Activated CD8-positive, alpha-beta T cell treated with anti-CD3 and anti-CD28 coated beads for 36 hours (primary cell): ENCODE measurements at regions not wholly inside any gene's neighbourhood (a gene's known extent, or its start where the extent isn't known, plus 50 kb on each side); places are given as distances from the start of the nearest gene placed in this dataset.
"Not testable (repeated sequence)": the region's sequence is repeated elsewhere in the genome, so short reads cannot be mapped to it uniquely, and the experiment has no call there.

Experiments
- ATAC-seq: fragments of 200-7000 bp; cut with Tn5 transposase; one replicate; pipeline ENCODE4 v1.10.0; 2021; ENCODE audit warnings: mild to moderate bottlenecking, moderate library complexity
- CTCF ChIA-PET: fragments of 350-600 bp; sonication (Branson Sonifier 250); formaldehyde crosslinking; loops from one replicate; lab custom pipeline; 2021; ENCODE audit warnings: antibody characterized with exemption; lab: Charles Lee
- POLR2A ChIA-PET: fragments of 350-600 bp; sonication (Branson Sonifier 250); formaldehyde crosslinking; loops from one replicate; lab custom pipeline; 2021; ENCODE audit warnings: antibody characterized with exemption; lab: Charles Lee
- DNase-seq: peaks from one replicate; pipeline ENCODE4 v3.0.0-alpha.2; 2020
- H3K27ac Mint-ChIP-seq: one replicate; pipeline ENCODE4 v1.8.0; 2021; ENCODE audit warnings: mild to moderate bottlenecking, mixed read lengths
- H3K27me3 Mint-ChIP-seq: one replicate; pipeline ENCODE4 v1.8.0; 2021; ENCODE audit warnings: mixed read lengths
- H3K36me3 Mint-ChIP-seq: one replicate; pipeline ENCODE4 v1.8.0; 2021; ENCODE audit warnings: low read depth, mixed read lengths
- H3K4me1 Mint-ChIP-seq: one replicate; pipeline ENCODE4 v1.8.0; 2021; ENCODE audit warnings: low read depth, mixed read lengths
- H3K4me3 Mint-ChIP-seq: one replicate; pipeline ENCODE4 v1.8.0; 2021; ENCODE audit warnings: mild to moderate bottlenecking, moderate library complexity, mixed read lengths
- H3K9me3 Mint-ChIP-seq: one replicate; pipeline ENCODE4 v1.8.0; 2021; ENCODE audit warnings: mixed read lengths
- intact Hi-C: fragments of 100-400 bp; cut with micrococcal nuclease; formaldehyde crosslinking; loops from one replicate; pipeline ENCODE4 v1.10.0; 2022
- TF ChIP-seq, protein P1 (sequence below): fragments of 200-600 bp; IDR thresholded peaks from one replicate; pipeline ENCODE4 v1.8.0; 2022; ENCODE audit warnings: antibody characterized with exemption, mild to moderate bottlenecking

DNA sequence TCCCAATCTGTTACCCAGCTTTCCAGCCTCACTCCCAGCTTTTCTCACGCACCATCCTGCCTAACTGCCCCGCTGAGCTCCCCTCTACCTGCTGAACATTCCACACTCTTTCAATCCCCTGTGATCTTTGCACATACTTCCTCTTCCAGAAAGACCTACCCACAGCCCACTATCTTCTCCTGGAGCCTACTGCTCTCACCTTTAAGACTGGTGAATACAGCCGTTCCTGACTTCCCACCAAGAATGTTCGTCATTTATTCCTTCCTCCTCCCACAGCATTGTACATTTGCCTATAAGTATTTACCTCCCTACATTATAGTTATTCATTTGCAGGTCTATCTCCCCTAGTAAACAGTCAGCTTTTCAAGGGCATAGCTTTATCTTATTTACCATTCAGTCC is 61.9 kb upstream of the MBOAT1 start:
- Mint-ChIP-seq H3K27me3 (peaks cover 8% of the 10 kb centered on the region), H3K4me3 (no peak overlapping the region), H3K36me3 (no peaks in the 10 kb centered on the region), H3K4me1 (no peaks in the 10 kb centered on the region), H3K9me3 (no peaks in the 10 kb centered on the region), H3K27ac (no peak overlapping the region)
- DNase-seq (no peak), ATAC-seq (no peak)
- ChIA-PET CTCF (no interaction called here), POLR2A (interaction anchor here (0.8 kb wide), 1 partner anchor 57 kb away, joined by 3 read pairs; no protein-coding TSS in a partner anchor)
- intact Hi-C loops = no loop called here
- TF ChIP-seq, protein P1, sequence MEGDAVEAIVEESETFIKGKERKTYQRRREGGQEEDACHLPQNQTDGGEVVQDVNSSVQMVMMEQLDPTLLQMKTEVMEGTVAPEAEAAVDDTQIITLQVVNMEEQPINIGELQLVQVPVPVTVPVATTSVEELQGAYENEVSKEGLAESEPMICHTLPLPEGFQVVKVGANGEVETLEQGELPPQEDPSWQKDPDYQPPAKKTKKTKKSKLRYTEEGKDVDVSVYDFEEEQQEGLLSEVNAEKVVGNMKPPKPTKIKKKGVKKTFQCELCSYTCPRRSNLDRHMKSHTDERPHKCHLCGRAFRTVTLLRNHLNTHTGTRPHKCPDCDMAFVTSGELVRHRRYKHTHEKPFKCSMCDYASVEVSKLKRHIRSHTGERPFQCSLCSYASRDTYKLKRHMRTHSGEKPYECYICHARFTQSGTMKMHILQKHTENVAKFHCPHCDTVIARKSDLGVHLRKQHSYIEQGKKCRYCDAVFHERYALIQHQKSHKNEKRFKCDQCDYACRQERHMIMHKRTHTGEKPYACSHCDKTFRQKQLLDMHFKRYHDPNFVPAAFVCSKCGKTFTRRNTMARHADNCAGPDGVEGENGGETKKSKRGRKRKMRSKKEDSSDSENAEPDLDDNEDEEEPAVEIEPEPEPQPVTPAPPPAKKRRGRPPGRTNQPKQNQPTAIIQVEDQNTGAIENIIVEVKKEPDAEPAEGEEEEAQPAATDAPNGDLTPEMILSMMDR = no peak

DNA sequence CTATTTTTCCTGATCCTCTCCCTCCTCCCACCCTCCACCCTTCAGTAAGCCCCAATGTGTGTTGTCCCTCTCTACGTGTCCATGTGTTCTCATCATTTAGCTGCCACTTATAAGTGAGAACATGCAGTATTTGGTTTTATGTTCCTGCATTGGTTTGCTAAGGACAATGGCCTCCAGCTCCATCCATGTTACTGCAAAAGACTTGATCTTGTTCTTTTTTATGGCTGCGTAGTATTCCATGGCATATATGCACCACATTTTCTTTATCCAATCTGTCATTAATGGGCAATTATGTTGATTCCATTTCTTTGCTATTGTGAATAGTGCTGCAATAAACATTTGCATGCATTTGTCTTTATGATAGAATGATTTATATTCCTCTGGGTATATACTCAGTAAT is 63.6 kb upstream of the MBOAT1 start:
- H3K27ac Mint-ChIP-seq, CTCF ChIA-PET: not testable (repeated sequence)

DNA sequence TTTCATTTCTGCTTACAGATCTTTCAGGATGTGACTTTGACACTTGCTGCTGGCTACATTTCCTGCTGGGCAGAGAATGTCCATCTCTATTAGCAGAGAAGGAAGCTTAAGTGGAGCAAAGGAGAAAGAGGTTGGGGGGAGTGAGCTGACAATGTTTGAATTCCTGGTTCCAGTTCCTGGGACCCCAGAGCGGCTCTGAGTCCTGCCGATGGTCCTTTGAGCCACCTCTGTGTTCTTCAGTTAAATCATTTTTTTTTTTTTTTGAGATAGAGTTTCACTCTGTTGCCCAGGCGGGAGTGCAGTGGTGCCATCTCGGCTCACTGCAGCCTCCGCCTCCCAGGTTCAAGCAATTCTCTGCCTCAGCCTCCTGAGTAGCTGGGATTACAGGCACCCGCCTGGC is 65.5 kb upstream of the MBOAT1 start:
- DNase-seq, H3K9me3 Mint-ChIP-seq, H3K4me3 Mint-ChIP-seq, ATAC-seq, H3K27ac Mint-ChIP-seq, CTCF ChIA-PET, intact Hi-C loops, H3K36me3 Mint-ChIP-seq, H3K4me1 Mint-ChIP-seq: not testable (repeated sequence)
- H3K27me3 Mint-ChIP-seq = peaks cover 21% of the 10 kb centered on the region
- POLR2A ChIA-PET = interaction anchor here (1.3 kb wide), 1 partner anchor 127 kb away, joined by 3 read pairs; no protein-coding TSS in a partner anchor

More for the DNA sequence above, 63.6 kb upstream of the MBOAT1 start:
- POLR2A ChIA-PET, ATAC-seq, H3K4me3 Mint-ChIP-seq, H3K9me3 Mint-ChIP-seq, intact Hi-C loops, H3K4me1 Mint-ChIP-seq, H3K36me3 Mint-ChIP-seq, DNase-seq: not testable (repeated sequence)
- H3K27me3 Mint-ChIP-seq = peaks cover 17% of the 10 kb centered on the region

DNA sequence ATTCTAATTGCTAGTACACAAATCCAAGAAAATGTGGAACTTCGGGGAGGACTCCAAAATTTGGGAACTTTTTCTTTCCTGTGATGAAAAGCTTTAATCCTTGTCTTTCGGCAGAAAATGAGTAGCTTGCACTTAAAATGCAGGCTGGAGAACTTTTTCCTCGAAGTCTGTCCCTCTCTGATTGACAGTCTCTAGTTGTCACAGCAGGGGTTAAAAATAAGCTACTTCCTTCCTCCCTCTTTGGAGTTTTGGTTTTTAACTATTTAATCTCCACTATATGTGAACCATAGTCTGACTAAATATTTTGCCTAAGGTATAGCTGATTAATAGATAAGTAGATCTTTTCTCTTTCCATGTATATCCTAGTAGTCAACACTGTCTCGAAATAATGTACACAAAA is 66.8 kb upstream of the MBOAT1 start:
- no peak overlapping the region for H3K27ac Mint-ChIP-seq
- H3K4me1 Mint-ChIP-seq = no peaks in the 10 kb centered on the region
- ATAC-seq (no peak), DNase-seq (no peak)
- intact Hi-C loops = no loop called here
- CTCF ChIA-PET = interaction anchor here (0.8 to 2.1 kb wide), 4 partner anchors 11 to 153 kb away, joined by 3 to 8 read pairs (median 4); no protein-coding TSS in a partner anchor
- peaks cover 7% of the 10 kb centered on the region for H3K9me3 Mint-ChIP-seq
- H3K27me3 Mint-ChIP-seq = peaks cover 26% of the 10 kb centered on the region
- POLR2A ChIA-PET = interaction anchor here (1.3 kb wide), 1 partner anchor 126 kb away, joined by 3 read pairs; no protein-coding TSS in a partner anchor
- TF ChIP-seq, protein P1 = no peak
- H3K4me3 Mint-ChIP-seq = no peak overlapping the region
- no peaks in the 10 kb centered on the region for H3K36me3 Mint-ChIP-seq

DNA sequence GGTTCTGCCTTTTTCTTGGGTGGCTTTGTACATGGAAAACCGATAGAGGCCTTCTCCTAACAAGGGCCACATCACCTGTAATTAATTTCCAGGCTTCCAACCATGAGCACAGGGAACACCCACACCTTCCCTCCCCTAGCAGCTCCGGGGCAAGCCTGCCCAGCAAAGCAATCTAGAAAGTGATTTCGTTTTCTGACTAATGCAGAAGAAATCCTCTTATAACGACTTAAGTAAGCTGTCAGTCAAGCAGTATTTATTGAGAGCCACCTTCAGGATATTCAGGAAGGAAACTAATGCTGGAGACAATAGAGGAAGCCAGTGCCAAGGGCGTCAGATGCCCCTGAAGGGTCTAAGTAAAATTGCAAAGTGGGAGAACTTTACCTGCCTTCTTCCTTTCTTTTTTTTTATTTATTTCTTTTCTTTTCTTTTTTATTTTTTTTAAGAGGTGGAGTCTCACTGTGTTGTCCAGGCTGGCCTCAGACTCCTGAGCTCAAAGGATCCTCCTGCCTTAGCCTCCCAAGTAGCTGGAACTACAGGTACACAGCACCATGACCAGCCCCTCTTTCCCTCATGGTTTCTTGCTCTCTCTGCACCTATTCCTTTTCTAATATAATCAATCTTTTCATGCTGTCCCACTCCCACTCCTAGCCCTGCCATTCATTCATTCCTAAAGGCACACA is 67.5 kb upstream of the MBOAT1 start:
- ChIA-PET POLR2A (interaction anchor here (0.6 kb wide), 1 partner anchor 46 kb away, joined by 3 read pairs; no protein-coding TSS in a partner anchor), CTCF (interaction anchor here (1.2 to 2.1 kb wide), 3 partner anchors 10 to 153 kb away, joined by 3 to 8 read pairs (median 4); no protein-coding TSS in a partner anchor)
- Mint-ChIP-seq H3K4me1 (no peaks in the 10 kb centered on the region), H3K9me3 (peaks cover 7% of the 10 kb centered on the region), H3K27me3 (peaks cover 26% of the 10 kb centered on the region), H3K4me3 (no peak overlapping the region), H3K27ac (no peak overlapping the region), H3K36me3 (no peaks in the 10 kb centered on the region)
- ATAC-seq (no peak), DNase-seq (no peak)
- intact Hi-C loops = no loop called here
- TF ChIP-seq, protein P1 = no peak

DNA sequence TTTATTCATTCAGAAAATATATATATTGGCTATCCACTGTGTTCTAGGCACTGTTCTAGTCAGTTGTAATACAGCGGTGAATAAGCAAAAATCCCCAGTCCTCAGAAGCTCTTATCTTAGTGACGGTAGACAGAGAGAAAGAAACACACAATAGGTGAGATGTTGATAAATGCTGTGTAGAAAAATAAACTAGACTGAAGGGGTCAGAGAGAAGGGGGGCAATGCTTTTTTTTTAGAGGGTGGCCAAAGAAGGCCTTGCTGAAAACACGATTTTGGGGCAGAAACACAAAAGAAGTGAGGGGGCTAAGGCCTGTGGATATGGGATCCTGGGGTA is 68.0 kb upstream of the MBOAT1 start:
- Mint-ChIP-seq H3K27me3 (peaks cover 26% of the 10 kb centered on the region), H3K4me1 (no peaks in the 10 kb centered on the region), H3K27ac (no peak overlapping the region), H3K4me3 (no peak overlapping the region), H3K9me3 (peaks cover 7% of the 10 kb centered on the region), H3K36me3 (no peaks in the 10 kb centered on the region)
- TF ChIP-seq, protein P1 = no peak
- ChIA-PET CTCF (interaction anchor here (2.1 kb wide), 1 partner anchor 10 kb away, joined by 8 read pairs; no protein-coding TSS in a partner anchor), POLR2A (interaction anchor here (0.6 kb wide), 1 partner anchor 46 kb away, joined by 3 read pairs; no protein-coding TSS in a partner anchor)
- ATAC-seq (no peak), DNase-seq (no peak)
- intact Hi-C loops = no loop called here
